HG03469 (cell line): ENCODE measurements at regions not wholly inside any gene's neighbourhood (a gene's known extent, or its start where the extent isn't known, plus 50 kb on each side); places are given as distances from the start of the nearest gene placed in this dataset.
"Not testable (repeated sequence)": the region's sequence is repeated elsewhere in the genome, so short reads cannot be mapped to it uniquely, and the experiment has no call there.

ENCODE experiments used
- ATAC-seq: cut with Tn5 transposase; IDR thresholded peaks from one replicate; pipeline ENCODE4 v1.9.1; 2021; ENCODE audit warnings: mild to moderate bottlenecking, moderate library complexity, moderate number of reproducible peaks; ENCODE audit not compliant: unreplicated experiment

GRCh38 chr6:57983603-57984002 is 666.2 kb downstream of the PRIM2 start:
- not testable (repeated sequence) for ATAC-seq

GRCh38 chr6:57984575-57984974 is 667.1 kb downstream of the PRIM2 start:
- ATAC-seq, result not testable (repeated sequence)

- not testable (repeated sequence) for ATAC-seq
These were observed 668.3 kb downstream of the PRIM2 start for GRCh38 chr6:57985734-57986133.

- ATAC-seq, result peak; percentile 100
These were observed 669.2 kb downstream of the PRIM2 start for GRCh38 chr6:57986584-57986983.

- not testable (repeated sequence) for ATAC-seq
These were observed 672.2 kb downstream of the PRIM2 start for GRCh38 chr6:57989520-57990080.

DNA sequence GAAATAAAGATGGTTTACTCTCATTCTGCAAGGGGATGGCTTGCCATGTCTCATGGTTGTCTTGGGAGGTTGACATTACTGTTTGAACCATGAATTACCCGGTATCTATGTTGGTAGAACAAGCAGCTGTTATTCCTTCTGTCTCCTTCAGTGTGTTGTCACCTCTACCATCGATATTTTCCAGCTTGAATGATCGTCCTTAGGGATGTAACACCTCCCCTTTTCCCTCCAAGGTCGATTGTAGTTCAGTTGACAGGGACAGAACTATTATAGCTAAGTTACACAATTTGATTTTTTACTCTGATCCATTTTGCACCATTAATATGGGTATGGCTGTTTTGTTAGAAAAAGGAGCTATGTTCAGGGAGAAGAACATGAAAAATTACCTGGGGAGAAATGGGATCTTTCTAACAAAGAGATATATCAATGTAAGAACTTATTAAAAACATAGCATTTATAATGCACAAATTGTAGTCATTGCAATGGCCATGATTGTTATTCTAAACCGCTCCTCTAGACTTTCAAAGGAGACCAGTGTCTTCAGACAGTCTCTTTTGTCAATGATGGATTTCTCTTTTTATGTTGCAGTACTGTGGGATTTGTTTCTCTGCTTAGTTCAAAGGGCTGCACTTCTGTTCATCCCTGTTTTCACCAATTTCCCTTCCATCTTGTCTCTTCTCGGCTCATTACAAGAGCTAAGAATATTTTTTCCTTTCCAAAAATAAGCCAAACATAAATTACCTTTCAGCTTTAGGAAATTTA is 681.6 kb downstream of the PRIM2 start:
- not testable (repeated sequence) for ATAC-seq

GRCh38 chr6:58000233-58000632 is 682.8 kb downstream of the PRIM2 start:
- ATAC-seq, result not testable (repeated sequence)

DNA sequence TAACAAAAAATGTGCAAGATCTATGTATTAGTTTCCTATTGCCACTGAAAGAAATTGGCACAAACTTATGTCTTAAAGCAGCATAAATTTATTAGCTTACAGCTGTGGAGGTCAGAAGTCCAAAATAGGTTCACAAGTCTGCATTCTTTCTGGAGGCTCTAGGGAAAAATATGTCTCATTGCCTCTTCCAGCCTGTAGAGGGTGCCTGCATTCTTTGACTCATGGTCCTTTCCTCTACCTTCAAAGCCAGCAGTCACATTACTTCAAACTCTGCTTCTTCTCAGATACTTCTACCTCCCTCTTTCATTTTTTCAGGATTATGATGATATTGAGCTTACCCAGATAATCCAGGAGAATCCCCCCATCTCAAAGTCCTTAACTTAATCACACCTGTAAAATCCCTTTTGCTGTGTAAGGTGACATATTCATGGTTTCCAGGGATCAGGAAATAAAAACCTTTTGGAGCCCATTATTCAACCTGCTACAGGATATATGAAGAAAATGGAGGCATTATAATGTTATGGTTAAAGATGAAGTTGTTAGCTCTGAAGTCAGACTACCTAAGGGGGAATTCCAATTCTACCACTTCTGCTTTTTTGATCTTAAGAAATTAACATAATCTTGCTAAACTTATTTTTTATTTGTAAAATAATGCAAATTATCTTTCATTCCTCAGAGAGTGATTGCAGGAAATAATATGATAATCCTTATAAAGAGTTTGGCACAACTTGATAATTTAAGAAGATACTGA is 686.2 kb downstream of the PRIM2 start:
- not testable (repeated sequence) for ATAC-seq

DNA sequence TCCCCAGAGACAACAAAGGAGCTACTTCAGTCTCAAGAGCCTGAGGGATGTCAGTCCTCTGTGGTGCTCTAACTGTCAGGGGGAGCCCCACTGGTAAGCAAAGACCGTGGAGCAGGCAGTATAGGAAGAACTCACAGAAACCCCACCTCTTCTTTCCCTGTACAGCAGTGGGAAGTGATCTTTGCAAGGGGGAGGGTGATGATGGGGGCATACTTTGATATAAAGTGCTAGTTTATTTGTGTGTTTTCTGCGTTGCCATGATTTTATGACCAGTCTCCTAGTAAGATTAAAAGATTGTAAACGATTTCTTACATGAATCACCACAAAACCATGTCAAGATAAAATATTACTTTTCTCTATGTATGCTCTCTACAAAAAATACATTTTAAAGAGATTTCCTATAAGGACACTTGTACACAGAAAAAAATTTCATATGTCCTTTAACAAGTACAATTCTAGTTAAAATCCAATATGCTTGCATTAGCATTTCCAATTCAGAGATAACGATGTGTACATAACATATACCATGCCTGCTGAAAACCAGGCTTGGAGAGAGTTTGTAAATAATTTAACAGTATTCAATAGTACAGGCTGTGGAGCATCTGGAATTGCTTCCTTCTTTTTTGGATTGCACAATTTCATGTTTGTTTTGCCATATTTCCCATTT is 690.0 kb downstream of the PRIM2 start:
- not testable (repeated sequence) for ATAC-seq

DNA sequence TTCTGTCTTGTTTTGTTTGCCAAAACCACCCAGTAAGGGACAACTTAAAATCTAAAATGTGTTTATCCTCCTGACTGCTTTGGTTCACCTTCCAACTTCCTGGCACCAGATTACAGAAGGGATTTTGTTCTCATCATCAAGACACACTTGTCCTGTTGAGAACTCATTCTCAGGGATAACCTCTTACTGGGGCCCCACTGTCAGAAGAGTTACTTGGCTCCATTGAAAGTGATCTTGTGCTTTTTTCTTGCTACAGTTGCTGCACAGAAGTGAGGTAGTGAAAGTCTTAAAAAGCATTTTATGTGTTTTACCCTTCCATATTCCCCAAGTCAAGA is 690.5 kb downstream of the PRIM2 start:
- ATAC-seq, result not testable (repeated sequence)

GRCh38 chr6:58011954-58012600 is 694.6 kb downstream of the PRIM2 start:
- ATAC-seq, result not testable (repeated sequence)

DNA sequence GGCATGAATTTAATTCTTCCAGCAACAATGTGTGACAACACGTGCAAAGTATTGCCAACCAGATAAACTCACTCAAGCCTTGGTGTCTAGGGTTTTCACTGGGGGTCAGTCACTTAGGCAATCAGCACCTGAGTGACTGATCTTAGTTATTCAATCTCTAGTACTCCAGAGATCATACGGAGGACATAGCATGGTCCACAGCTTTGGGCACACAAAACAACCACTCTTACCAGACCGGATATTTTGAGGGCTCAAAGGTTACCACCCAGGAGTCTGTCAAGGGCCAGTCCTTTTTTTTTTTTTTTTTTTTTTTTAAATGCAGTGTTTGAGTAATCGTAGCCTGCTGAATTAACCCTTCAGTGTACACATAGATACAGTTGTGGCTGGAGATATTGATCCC is 699.2 kb downstream of the PRIM2 start:
- not testable (repeated sequence) for ATAC-seq

DNA sequence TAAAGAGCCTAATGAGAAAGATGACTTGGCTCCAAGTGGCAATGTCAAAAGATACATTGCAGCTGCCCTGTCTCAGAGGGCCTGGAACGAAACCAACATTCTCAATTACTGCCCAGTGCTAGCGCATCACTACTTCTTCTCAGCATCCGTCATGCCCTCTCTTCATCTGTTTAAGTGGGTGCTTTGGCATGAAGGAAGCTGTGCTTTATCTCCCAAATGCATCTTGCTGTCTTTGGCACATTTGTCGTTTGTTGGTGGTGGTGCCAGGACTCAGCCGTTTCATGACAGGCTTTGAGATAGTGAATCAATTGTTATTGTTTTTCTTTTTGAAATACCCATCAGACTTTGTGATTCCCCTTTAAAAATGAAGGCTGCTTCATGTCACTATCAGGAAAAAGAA is 710.8 kb downstream of the PRIM2 start:
- ATAC-seq, result not testable (repeated sequence)

GRCh38 chr6:58038213-58038612 is 720.8 kb downstream of the PRIM2 start:
- ATAC-seq, result not testable (repeated sequence)

GRCh38 chr6:58046584-58046983 is 729.2 kb downstream of the PRIM2 start:
- ATAC-seq, result not testable (repeated sequence)

GRCh38 chr6:58047389-58047788 is 730.0 kb downstream of the PRIM2 start:
- ATAC-seq, result not testable (repeated sequence)

DNA sequence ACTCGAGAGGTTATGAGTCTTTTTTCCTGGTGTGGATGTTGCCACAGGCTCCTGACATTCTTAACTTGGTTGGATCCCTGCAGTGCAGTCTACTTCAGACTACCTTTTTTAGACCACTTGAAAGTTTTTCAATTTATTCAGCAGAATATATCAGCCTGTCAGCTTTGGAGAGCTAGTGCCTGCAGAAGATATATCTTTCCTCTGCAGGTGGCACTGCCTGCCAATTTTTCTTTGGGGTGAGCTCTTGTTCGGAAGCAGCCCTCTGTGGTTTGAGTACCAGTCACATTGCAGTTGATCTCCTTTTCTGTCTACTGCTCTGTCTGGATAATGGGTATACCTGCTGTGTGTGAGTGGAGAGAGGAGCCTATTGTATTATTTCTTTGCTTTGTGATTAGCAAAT is 730.4 kb downstream of the PRIM2 start:
- not testable (repeated sequence) for ATAC-seq

GRCh38 chr6:58055465-58056176 is 738.2 kb downstream of the PRIM2 start:
- not testable (repeated sequence) for ATAC-seq

DNA sequence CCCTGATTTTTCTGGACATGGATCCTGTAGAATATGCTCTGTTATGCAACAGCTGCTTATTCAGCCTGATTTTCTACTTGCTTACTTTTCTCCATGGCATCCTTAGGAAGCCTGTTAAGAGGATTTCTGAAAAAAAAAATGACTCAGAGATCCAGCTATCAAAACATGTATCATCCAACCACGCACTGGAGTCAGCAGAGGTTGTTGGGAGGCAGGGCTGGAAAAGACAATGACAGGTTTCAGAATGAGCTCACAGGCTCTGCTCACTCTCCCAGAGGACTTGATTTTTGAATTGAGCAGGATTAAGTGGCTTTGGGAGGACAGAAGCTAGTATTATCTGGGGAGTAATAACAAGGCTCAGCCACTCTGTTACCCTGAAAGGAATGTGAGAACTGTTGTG is 742.3 kb downstream of the PRIM2 start:
- not testable (repeated sequence) for ATAC-seq

DNA sequence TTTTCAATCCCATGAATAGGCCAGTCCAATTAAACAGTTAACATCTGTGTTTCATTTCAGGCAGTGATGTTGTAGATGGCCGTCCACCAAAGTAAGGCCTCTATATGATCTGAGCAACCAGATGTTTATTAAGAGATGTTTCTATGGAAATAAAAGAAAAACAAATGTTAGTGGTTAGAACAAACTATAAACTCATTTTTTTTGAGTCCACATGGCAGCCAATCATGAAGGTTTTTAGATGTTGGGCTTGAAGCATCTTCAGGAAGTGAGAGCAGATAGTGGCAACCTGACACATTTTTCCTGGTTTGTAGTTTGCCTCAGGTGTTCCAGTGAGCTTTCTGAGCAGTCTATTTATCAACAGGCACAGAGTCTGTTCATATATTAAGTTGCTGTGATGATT is 746.1 kb downstream of the PRIM2 start:
- ATAC-seq, result not testable (repeated sequence)
